C4-2B (cell line): ENCODE measurements at regions not wholly inside any gene's neighbourhood (a gene's known extent, or its start where the extent isn't known, plus 50 kb on each side); places are given as distances from the start of the nearest gene placed in this dataset.

Source experiments
- CTCF ChIP-seq: fragments of 450-650 bp; conservative IDR thresholded peaks from 2 replicates; pipeline ENCODE4 v1.5.1; 2017; ENCODE audit warnings: mild to moderate bottlenecking
- ZFX ChIP-seq: fragments of 450-650 bp; IDR thresholded peaks from 2 replicates; pipeline ENCODE4 v1.6.1; 2017

- no peak for TF ChIP-seq CTCF
- TF ChIP-seq ZFX: no peak
Measured at GRCh38 chr7:374706-375311, 84.8 kb downstream of the FOXL3 start.
